Panc1 (cell line): ENCODE measurements at regions not wholly inside any gene's neighbourhood (a gene's known extent, or its start where the extent isn't known, plus 50 kb on each side); places are given as distances from the start of the nearest gene placed in this dataset.

ENCODE experiments used
- ATAC-seq: fragments of 200-7000 bp; cut with Tn5 transposase; 2 replicates; pipeline ENCODE4 v1.9.1; 2020; ENCODE audit warnings: mild to moderate bottlenecking, moderate library complexity
- BruUV-seq: library from RNA; stranded (reverse); fragments of 400-500 nt; replicated peaks from 2 replicates; lab custom pipeline; 2021; lab: Mats Ljungman, UMichigan
- CTCF ChIA-PET: fragments of 300-600 bp; sonication (Branson Sonifier 250); formaldehyde crosslinking; loops from one replicate; lab custom pipeline; 2022; ENCODE audit warnings: antibody characterized with exemption; lab: Charles Lee
- POLR2A ChIA-PET: fragments of 300-600 bp; sonication (Branson Sonifier 250); formaldehyde crosslinking; loops from one replicate; lab custom pipeline; 2022; ENCODE audit warnings: antibody characterized with exemption; lab: Charles Lee
- DNase-seq: peaks from one replicate; pipeline ENCODE4 v3.0.0-alpha.2; 2010; ENCODE audit warnings: low read depth, low spot score
- H3K27ac ChIP-seq: 2 replicates; pipeline ENCODE4 v1.5.1; 2011; ENCODE audit warnings: mild to moderate bottlenecking, low read length, inconsistent platforms
- H3K27me3 ChIP-seq: fragments of 200-500 bp; sonication (Bioruptor generic); 2 replicates; pipeline ENCODE4 v1.6.0; 2014; ENCODE audit warnings: low read length, inconsistent platforms; ENCODE audit not compliant: control insufficient read depth, insufficient read depth
- H3K36me3 ChIP-seq: fragments of 200-500 bp; sonication (Bioruptor generic); 2 replicates; pipeline ENCODE4 v1.5.1; 2014; ENCODE audit warnings: inconsistent platforms, mild to moderate bottlenecking, low read length, moderate library complexity; ENCODE audit not compliant: control insufficient read depth, insufficient read depth
- H3K4me1 ChIP-seq: 2 replicates; pipeline ENCODE4 v1.5.1; 2011; ENCODE audit warnings: inconsistent platforms, mild to moderate bottlenecking, low read length, moderate library complexity; ENCODE audit not compliant: control insufficient read depth, insufficient read depth
- H3K4me3 ChIP-seq, 2 experiments: 2 replicates each; pipeline ENCODE4 v1.5.1; 2011 to 2012; ENCODE audit warnings: low read depth in 2 of 2, low read length in 2 of 2, mild to moderate bottlenecking in 2 of 2, inconsistent platforms in 1 of 2, moderate library complexity in 1 of 2
- H3K9me3 ChIP-seq: fragments of 200-500 bp; sonication (Bioruptor generic); 2 replicates; pipeline ENCODE4 v1.5.1; 2014; ENCODE audit warnings: low read depth, mild to moderate bottlenecking, inconsistent platforms, low read length, moderate library complexity; ENCODE audit not compliant: control insufficient read depth, insufficient read depth
- POLR2AphosphoS5 ChIP-seq: IDR thresholded peaks from 2 replicates; pipeline ENCODE4 v1.6.1; 2012; ENCODE audit warnings: mild to moderate bottlenecking, low read depth, low read length, moderate library complexity
- SIN3A ChIP-seq: IDR thresholded peaks from 2 replicates; pipeline ENCODE4 v1.6.1; 2012; ENCODE audit warnings: low read depth, mild to moderate bottlenecking, low read length, moderate library complexity, borderline replicate concordance; ENCODE audit not compliant: insufficient read depth
- TCF7L2 ChIP-seq: IDR thresholded peaks from 2 replicates; pipeline ENCODE4 v1.6.1; 2011; ENCODE audit warnings: mild to moderate bottlenecking, low read depth, low read length, inconsistent platforms
- in situ Hi-C: cut with HindIII; loops from 2 replicates; pipeline ENCODE4 v1.10.0; 2016; ENCODE audit warnings: low sequenced_read_pairs, low pct_unique_long_range_greater_than_20kb
- intact Hi-C: fragments of 100-400 bp; cut with micrococcal nuclease; formaldehyde crosslinking; loops from one replicate; pipeline ENCODE4 v1.10.0; 2022; ENCODE audit not compliant: unreplicated experiment
- TF ChIP-seq, protein P1 (sequence below): fragments of 450-650 bp; IDR thresholded peaks from 2 replicates; pipeline ENCODE4 v1.5.1; 2017; ENCODE audit warnings: mild to moderate bottlenecking
- TF ChIP-seq, protein P2 (sequence below), 2 experiments: IDR thresholded peaks; 2 replicates each; pipeline ENCODE4 v1.6.1; 2011 to 2012; ENCODE audit warnings: low read depth in 2 of 2, control low read depth in 1 of 2, low read length in 1 of 2, mild to moderate bottlenecking in 1 of 2, moderate library complexity in 1 of 2; ENCODE audit not compliant: insufficient read depth in 1 of 2

DNA sequence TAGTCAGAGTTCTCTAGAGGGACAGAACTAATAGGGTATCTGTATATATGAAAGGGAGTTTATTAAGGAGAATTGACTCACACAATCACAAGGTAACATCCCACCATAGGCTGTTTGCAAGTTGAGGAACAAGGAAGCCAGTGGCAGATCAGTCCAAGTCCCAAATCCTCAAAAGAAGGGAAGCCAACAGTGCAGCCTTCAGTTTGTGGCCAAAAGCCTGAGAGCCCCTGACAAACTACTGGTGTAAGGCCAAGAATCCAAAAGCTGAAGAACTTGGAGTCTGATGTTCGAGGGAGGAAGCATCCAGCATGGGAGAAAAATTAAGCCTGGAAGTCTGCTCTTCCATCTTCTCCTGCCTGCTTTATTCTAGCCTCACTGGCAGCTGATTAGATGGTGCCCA is 1107.2 kb upstream of the CELF2 start:
- no peak for ATAC-seq
- Histone ChIP-seq H3K4me1 (no peaks in the 10 kb centered on the region), H3K9me3 (no peaks in the 10 kb centered on the region), H3K36me3 (no peaks in the 10 kb centered on the region), H3K27me3 (no peaks in the 10 kb centered on the region), H3K27ac (no peak overlapping the region), H3K4me3 (no peak overlapping the region)
- BruUV-seq, result no TSS peak
- intact Hi-C loops, result no loop called here
- CTCF ChIA-PET, result no interaction called here
- POLR2A ChIA-PET, result no interaction called here
- TF ChIP-seq, protein P1, sequence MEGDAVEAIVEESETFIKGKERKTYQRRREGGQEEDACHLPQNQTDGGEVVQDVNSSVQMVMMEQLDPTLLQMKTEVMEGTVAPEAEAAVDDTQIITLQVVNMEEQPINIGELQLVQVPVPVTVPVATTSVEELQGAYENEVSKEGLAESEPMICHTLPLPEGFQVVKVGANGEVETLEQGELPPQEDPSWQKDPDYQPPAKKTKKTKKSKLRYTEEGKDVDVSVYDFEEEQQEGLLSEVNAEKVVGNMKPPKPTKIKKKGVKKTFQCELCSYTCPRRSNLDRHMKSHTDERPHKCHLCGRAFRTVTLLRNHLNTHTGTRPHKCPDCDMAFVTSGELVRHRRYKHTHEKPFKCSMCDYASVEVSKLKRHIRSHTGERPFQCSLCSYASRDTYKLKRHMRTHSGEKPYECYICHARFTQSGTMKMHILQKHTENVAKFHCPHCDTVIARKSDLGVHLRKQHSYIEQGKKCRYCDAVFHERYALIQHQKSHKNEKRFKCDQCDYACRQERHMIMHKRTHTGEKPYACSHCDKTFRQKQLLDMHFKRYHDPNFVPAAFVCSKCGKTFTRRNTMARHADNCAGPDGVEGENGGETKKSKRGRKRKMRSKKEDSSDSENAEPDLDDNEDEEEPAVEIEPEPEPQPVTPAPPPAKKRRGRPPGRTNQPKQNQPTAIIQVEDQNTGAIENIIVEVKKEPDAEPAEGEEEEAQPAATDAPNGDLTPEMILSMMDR, result no peak
- TF ChIP-seq TCF7L2, result no peak
- in situ Hi-C loops, result no loop called here
- no peak for DNase-seq

DNA sequence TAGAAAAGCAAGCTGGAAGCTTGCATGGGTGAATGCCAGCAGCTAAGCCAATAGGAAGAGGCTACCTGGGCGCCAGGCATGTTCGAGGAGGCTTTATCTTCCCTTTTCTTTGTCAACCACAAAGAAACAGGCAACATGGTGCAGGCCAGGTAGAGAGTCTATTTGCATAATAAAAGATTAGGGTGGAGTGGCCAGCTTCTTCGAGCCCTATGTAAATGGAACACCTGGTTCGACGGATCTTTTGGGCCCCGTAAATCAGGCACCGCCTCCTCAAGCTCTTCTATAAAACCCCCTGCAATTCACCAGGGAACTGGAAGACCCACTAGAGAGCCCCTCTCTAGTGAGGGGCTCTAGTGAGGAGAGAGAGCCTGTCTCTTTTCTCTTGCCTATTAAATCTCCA is 1106.2 kb upstream of the CELF2 start:
- Histone ChIP-seq H3K9me3 (no peaks in the 10 kb centered on the region), H3K4me1 (no peaks in the 10 kb centered on the region), H3K27ac (no peak overlapping the region), H3K27me3 (no peaks in the 10 kb centered on the region), H3K36me3 (no peaks in the 10 kb centered on the region), H3K4me3 (no peak overlapping the region)
- ATAC-seq (no peak), DNase-seq (no peak)
- intact Hi-C loops, result no loop called here
- no TSS peak for BruUV-seq
- in situ Hi-C loops, result no loop called here
- TF ChIP-seq, protein P1, result no peak
- TF ChIP-seq POLR2AphosphoS5 (no peak), SIN3A (no peak), TCF7L2 (no peak)
- TF ChIP-seq, protein P2, sequence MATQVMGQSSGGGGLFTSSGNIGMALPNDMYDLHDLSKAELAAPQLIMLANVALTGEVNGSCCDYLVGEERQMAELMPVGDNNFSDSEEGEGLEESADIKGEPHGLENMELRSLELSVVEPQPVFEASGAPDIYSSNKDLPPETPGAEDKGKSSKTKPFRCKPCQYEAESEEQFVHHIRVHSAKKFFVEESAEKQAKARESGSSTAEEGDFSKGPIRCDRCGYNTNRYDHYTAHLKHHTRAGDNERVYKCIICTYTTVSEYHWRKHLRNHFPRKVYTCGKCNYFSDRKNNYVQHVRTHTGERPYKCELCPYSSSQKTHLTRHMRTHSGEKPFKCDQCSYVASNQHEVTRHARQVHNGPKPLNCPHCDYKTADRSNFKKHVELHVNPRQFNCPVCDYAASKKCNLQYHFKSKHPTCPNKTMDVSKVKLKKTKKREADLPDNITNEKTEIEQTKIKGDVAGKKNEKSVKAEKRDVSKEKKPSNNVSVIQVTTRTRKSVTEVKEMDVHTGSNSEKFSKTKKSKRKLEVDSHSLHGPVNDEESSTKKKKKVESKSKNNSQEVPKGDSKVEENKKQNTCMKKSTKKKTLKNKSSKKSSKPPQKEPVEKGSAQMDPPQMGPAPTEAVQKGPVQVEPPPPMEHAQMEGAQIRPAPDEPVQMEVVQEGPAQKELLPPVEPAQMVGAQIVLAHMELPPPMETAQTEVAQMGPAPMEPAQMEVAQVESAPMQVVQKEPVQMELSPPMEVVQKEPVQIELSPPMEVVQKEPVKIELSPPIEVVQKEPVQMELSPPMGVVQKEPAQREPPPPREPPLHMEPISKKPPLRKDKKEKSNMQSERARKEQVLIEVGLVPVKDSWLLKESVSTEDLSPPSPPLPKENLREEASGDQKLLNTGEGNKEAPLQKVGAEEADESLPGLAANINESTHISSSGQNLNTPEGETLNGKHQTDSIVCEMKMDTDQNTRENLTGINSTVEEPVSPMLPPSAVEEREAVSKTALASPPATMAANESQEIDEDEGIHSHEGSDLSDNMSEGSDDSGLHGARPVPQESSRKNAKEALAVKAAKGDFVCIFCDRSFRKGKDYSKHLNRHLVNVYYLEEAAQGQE (IDR thresholded peaks at IDR 0.05; ENCODE audit: insufficient read depth in 1 of 2, low read depth in 2 of 2, low read length in 1 of 2), result no peak
- ChIA-PET POLR2A (no interaction called here), CTCF (no interaction called here)
